Ovary (tissue), 7 donors: ENCODE measurements at regions not wholly inside any gene's neighbourhood (a gene's known extent, or its start where the extent isn't known, plus 50 kb on each side); places are given as distances from the start of the nearest gene placed in this dataset.

ENCODE experiments used
- DNase-seq, 5 donors: peaks; one replicate each; pipeline ENCODE4 v3.0.0-alpha.2; 2019 to 2020
- H3K27ac ChIP-seq, 2 donors: fragments of 200-600 bp; one replicate each; pipeline versions ENCODE4 v1.5.1 to v1.8.0; 2019 to 2022
- H3K27me3 ChIP-seq: fragments of 200-600 bp; one replicate; pipeline ENCODE4 v1.8.0; 2022
- H3K36me3 ChIP-seq: fragments of 200-600 bp; sonication (generic); one replicate; pipeline ENCODE4 v1.5.1; 2019
- H3K4me1 ChIP-seq: one replicate; pipeline ENCODE4 v1.8.1; 2013; ENCODE audit warnings: mild to moderate bottlenecking, moderate library complexity; ENCODE audit not compliant: insufficient read depth
- H3K4me3 ChIP-seq: fragments of 200-600 bp; sonication (generic); one replicate; pipeline ENCODE4 v1.5.1; 2017
- H3K9me3 ChIP-seq, 2 donors: fragments of 200-600 bp in 1 of 2; sonication (generic) in 1 of 2; one replicate each; pipeline versions ENCODE4 v1.5.1 to v1.8.1; 2013 to 2019; ENCODE audit warnings: mild to moderate bottlenecking in 1 of 2, moderate library complexity in 1 of 2
- CTCF ChIP-seq, 3 donors: fragments of 450-650 bp in 2 of 3; fragments of 200-600 bp in 1 of 3; IDR thresholded peaks; one replicate each; pipeline versions ENCODE4 v1.5.1 to v1.8.0; 2016 to 2022; ENCODE audit warnings: antibody characterized with exemption in 3 of 3, mild to moderate bottlenecking in 1 of 3
- EP300 ChIP-seq: sonication (generic); formaldehyde crosslinking; IDR thresholded peaks from one replicate; pipeline ENCODE4 v1.6.1; 2017; ENCODE audit warnings: antibody characterized with exemption
- POLR2A ChIP-seq: fragments of 450-650 bp; IDR thresholded peaks from one replicate; pipeline ENCODE4 v1.6.1; 2017; ENCODE audit warnings: antibody characterized with exemption, mild to moderate bottlenecking, moderate library complexity
- WGBS, 3 donors: extraction: QIAGEN DNeasy Blood & Tissue Kit in 1 of 3; methylation state at CpG; one replicate each; pipeline versions ENCODE4 v1.1.5 to v1.1.7; 2013 to 2017; 5-methylcytosine and 5-hydroxymethylcytosine counted together
- intact Hi-C, 4 donors: fragments of 100-400 bp; cut with DNase I; formaldehyde crosslinking; loops; one replicate each; pipeline versions ENCODE4 v1.11.0 to v1.15.1; 2022 to 2023
- donor health status: DM: no; HTN: no; CAD: no; lungs with moderate emphysema.
- donor health status: DM: no; HTN: no; CAD: no.
- donor health status: Bipolar disorder and iron deficiency.
- donor health status: DM: no; HTN: no; CAD: no.
- donor health status: DM: yes; HTN: yes; CAD: no.

- Histone ChIP-seq H3K36me3 (no peaks in the 10 kb centered on the region), H3K4me1 (peaks cover 5% of the 10 kb centered on the region), H3K27ac (no peak overlapping the region), H3K9me3 (no peaks in the 10 kb centered on the region), H3K27me3 (no peaks in the 10 kb centered on the region), H3K4me3 (no peak overlapping the region)
- TF ChIP-seq POLR2A (no peak), EP300 (no peak), CTCF (IDR thresholded peaks at IDR 0.05) (no peak)
- intact Hi-C loops = no loop called here
- whole genome bisulfite sequencing, 3 donors = 53 to 70% (median 55%) methylated on average over 4 of the region's 4 CpGs
- no peak for DNase-seq
These were observed 189.9 kb upstream of the TSC22D2 start for GRCh38 chr3:150218236-150218635.

- Histone ChIP-seq H3K4me1 (peaks cover 5% of the 10 kb centered on the region), H3K27me3 (no peaks in the 10 kb centered on the region), H3K27ac (no peak overlapping the region), H3K36me3 (no peaks in the 10 kb centered on the region), H3K4me3 (no peak overlapping the region), H3K9me3 (no peaks in the 10 kb centered on the region)
- no peak for DNase-seq
- 95 to 96% (median 95%) methylated on average over 4 of the region's 4 CpGs for WGBS, 3 donors
- no peak for TF ChIP-seq POLR2A
- TF ChIP-seq EP300 = no peak
- no peak for TF ChIP-seq CTCF (IDR thresholded peaks at IDR 0.05)
- intact Hi-C loops = no loop called here
These were observed 190.4 kb upstream of the TSC22D2 start for GRCh38 chr3:150217691-150218090.

- no peak for TF ChIP-seq CTCF (IDR thresholded peaks at IDR 0.05)
- no peak for TF ChIP-seq POLR2A
- TF ChIP-seq EP300 = no peak
- no peaks in the 10 kb centered on the region for H3K36me3 ChIP-seq
- H3K4me3 ChIP-seq = no peak overlapping the region
- H3K9me3 ChIP-seq = no peaks in the 10 kb centered on the region
- intact Hi-C loops = no loop called here
- peaks cover 5% of the 10 kb centered on the region for H3K4me1 ChIP-seq
- H3K27me3 ChIP-seq = no peaks in the 10 kb centered on the region
- peak overlapping the region in 1 of 2 donors; percentile 29 for H3K27ac ChIP-seq
- no peak for DNase-seq
- 81 to 86% (median 82%) methylated on average over 9 of the region's 9 CpGs for WGBS, 3 donors
These were observed 191.1 kb upstream of the TSC22D2 start for GRCh38 chr3:150216866-150217600.

- H3K27me3 ChIP-seq = no peaks in the 10 kb centered on the region
- 11 to 19% (median 15%) methylated on average over 6 of the region's 6 CpGs for WGBS, 3 donors
- TF ChIP-seq POLR2A = no peak
- no peak for TF ChIP-seq EP300
- no peak for TF ChIP-seq CTCF (IDR thresholded peaks at IDR 0.05)
- H3K4me1 ChIP-seq = peaks cover 5% of the 10 kb centered on the region
- H3K27ac ChIP-seq = peak overlapping the region in 1 of 2 donors; percentile 29
- DNase-seq = peak; percentile 43 to 69 (median 48)
- H3K4me3 ChIP-seq = no peak overlapping the region
- H3K36me3 ChIP-seq = no peaks in the 10 kb centered on the region
- intact Hi-C loops = no loop called here
- H3K9me3 ChIP-seq = no peaks in the 10 kb centered on the region
These were observed 191.9 kb upstream of the TSC22D2 start for GRCh38 chr3:150216041-150216811.
